GM12878 (cell line): ENCODE measurements at regions not wholly inside any gene's neighbourhood (a gene's known extent, or its start where the extent isn't known, plus 50 kb on each side); places are given as distances from the start of the nearest gene placed in this dataset.

Experiments
- ATAC-seq: fragments of 200-7000 bp; cut with Tn5 transposase; 3 replicates; pipeline ENCODE4 v1.9.1; 2020; ENCODE audit warnings: mild to moderate bottlenecking, moderate library complexity
- BruUV-seq: library from RNA; stranded (reverse); fragments of 400-500 nt; replicated peaks from 2 replicates; lab custom pipeline; 2021; lab: Mats Ljungman, UMichigan
- CTCF ChIA-PET: fragments of 300-600 bp; sonication (Branson Sonifier 250); formaldehyde crosslinking; extraction: SDS; loops from one replicate; lab custom pipeline; 2021; ENCODE audit warnings: inconsistent platforms; lab: Yijun Ruan, JAX
- POLR2A ChIA-PET: fragments of 350-600 bp; formaldehyde crosslinking; extraction: SDS; loops from one replicate; lab custom pipeline; 2021; ENCODE audit warnings: inconsistent platforms; lab: Charles Lee
- RAD21 ChIA-PET: fragments of 300-600 bp; sonication (Branson Sonifier 250); formaldehyde crosslinking; loops from one replicate; lab custom pipeline; 2023; ENCODE audit warnings: antibody characterized with exemption; ENCODE audit not compliant: unreplicated experiment; lab: Charles Lee
- SMC1A ChIA-PET: fragments of 300-600 bp; sonication (Branson Sonifier 250); formaldehyde crosslinking; loops from one replicate; lab custom pipeline; 2023; ENCODE audit not compliant: unreplicated experiment, uncharacterized antibody; lab: Charles Lee
- DNase-seq: peaks from one replicate; pipeline ENCODE4 v3.0.0-alpha.2; 2011; ENCODE audit warnings: low read depth, low spot score
- FAIRE-seq: peaks from 3 replicates; lab custom pipeline; 2011; peaks lifted over from hg19 to GRCh38; lab: Jason Lieb, UNC
- H2AFZ ChIP-seq: 2 replicates; pipeline ENCODE4 v1.6.0; 2011; ENCODE audit warnings: low read depth, low read length, control low read depth; ENCODE audit not compliant: control insufficient read depth
- H3K27ac ChIP-seq: 2 replicates; pipeline ENCODE4 v1.5.1; 2011; ENCODE audit warnings: control low read depth; ENCODE audit not compliant: control insufficient read depth, insufficient read depth
- H3K27me3 ChIP-seq, 2 experiments: replicated peaks in 1 of 2; 2 replicates each; pipeline versions ENCODE4 v1.6.0 to v1.6.1; 2011; ENCODE audit warnings: low read length in 1 of 2; ENCODE audit not compliant: control insufficient read depth in 2 of 2, insufficient read depth in 2 of 2
- H3K36me3 ChIP-seq, 2 experiments: 2 replicates each; pipeline ENCODE4 v1.5.1; 2011; ENCODE audit warnings: low read length in 1 of 2; ENCODE audit not compliant: control insufficient read depth in 2 of 2, insufficient read depth in 2 of 2
- H3K4me1 ChIP-seq: 2 replicates; pipeline ENCODE4 v1.6.1; 2011; ENCODE audit warnings: mild to moderate bottlenecking, low read length, moderate library complexity, mixed read lengths; ENCODE audit not compliant: control insufficient read depth, insufficient read depth
- H3K4me2 ChIP-seq: 2 replicates; pipeline ENCODE4 v1.6.0; 2011; ENCODE audit warnings: control low read depth; ENCODE audit not compliant: control insufficient read depth, insufficient read depth
- H3K4me3 ChIP-seq: fragments of 200-600 bp; sonication (generic); 2 replicates; pipeline ENCODE4 v1.5.1; 2016
- H3K79me2 ChIP-seq: 2 replicates; pipeline ENCODE4 v1.6.0; 2011; ENCODE audit warnings: low read length; ENCODE audit not compliant: control insufficient read depth, insufficient read depth
- H3K9ac ChIP-seq: 2 replicates; pipeline ENCODE4 v1.8.0; 2011; ENCODE audit warnings: low read length, control low read depth, mixed read lengths; ENCODE audit not compliant: control insufficient read depth, insufficient read depth
- H3K9me3 ChIP-seq: replicated peaks from 3 replicates; pipeline ENCODE4 v1.5.1; 2011; ENCODE audit warnings: mild to moderate bottlenecking, low read length; ENCODE audit not compliant: control insufficient read depth, insufficient read depth
- H4K20me1 ChIP-seq: 2 replicates; pipeline ENCODE4 v1.6.0; 2011; ENCODE audit not compliant: control insufficient read depth, insufficient read depth
- ATF3 ChIP-seq: IDR thresholded peaks from 2 replicates; pipeline ENCODE4 v1.6.1; 2011; ENCODE audit warnings: low read depth, mild to moderate bottlenecking, low read length, moderate library complexity, borderline replicate concordance; ENCODE audit errors: extremely low read depth
- CHD1 ChIP-seq: IDR thresholded peaks from 2 replicates; pipeline ENCODE4 v1.6.1; 2012; ENCODE audit warnings: low read depth, low read length, improper control_type of control experiment
- CREM ChIP-seq: IDR thresholded peaks from 2 replicates; pipeline ENCODE4 v1.6.1; 2014; ENCODE audit warnings: antibody characterized with exemption, low read depth
- GATAD2B ChIP-seq: fragments of 450-650 bp; conservative IDR thresholded peaks from 2 replicates; pipeline ENCODE4 v1.6.1; 2017; ENCODE audit warnings: low read depth, mild to moderate bottlenecking, moderate library complexity
- HCFC1 ChIP-seq: fragments of 150-350 bp; IDR thresholded peaks from 2 replicates; pipeline ENCODE4 v1.6.1; 2014; ENCODE audit warnings: low read length
- HSF1 ChIP-seq: fragments of 150-350 bp; IDR thresholded peaks from 2 replicates; pipeline ENCODE4 v1.6.1; 2014; ENCODE audit warnings: mild to moderate bottlenecking, low read depth, low read length
- IRF3 ChIP-seq: fragments of 450-650 bp; IDR thresholded peaks from 2 replicates; pipeline ENCODE4 v1.6.1; 2014; ENCODE audit warnings: mild to moderate bottlenecking
- KAT2A ChIP-seq: conservative IDR thresholded peaks from 2 replicates; pipeline ENCODE4 v1.6.1; 2011; ENCODE audit warnings: low read depth, low read length; ENCODE audit not compliant: control insufficient read depth
- NBN ChIP-seq: fragments of 450-650 bp; IDR thresholded peaks from 2 replicates; pipeline ENCODE4 v1.6.1; 2016
- NRF1 ChIP-seq: conservative IDR thresholded peaks from 2 replicates; pipeline ENCODE4 v1.6.1; 2011; ENCODE audit warnings: mild to moderate bottlenecking, low read depth, low read length, improper control_type of control experiment
- PKNOX1 ChIP-seq: fragments of 450-650 bp; IDR thresholded peaks from 2 replicates; pipeline ENCODE4 v1.6.1; 2016; ENCODE audit warnings: mild to moderate bottlenecking
- POLR2AphosphoS5 ChIP-seq: IDR thresholded peaks from 2 replicates; pipeline ENCODE4 v1.6.1; 2011; ENCODE audit warnings: mild to moderate bottlenecking, low read length, inconsistent platforms
- REST ChIP-seq: IDR thresholded peaks from 2 replicates; pipeline ENCODE4 v1.6.1; 2012; ENCODE audit warnings: mild to moderate bottlenecking, low read depth, low read length
- SUPT20H ChIP-seq: IDR thresholded peaks from 2 replicates; pipeline ENCODE4 v1.6.1; 2011; ENCODE audit warnings: low read depth, mild to moderate bottlenecking, low read length, moderate library complexity, borderline replicate concordance; ENCODE audit not compliant: control insufficient read depth
- TBL1XR1 ChIP-seq: IDR thresholded peaks from 2 replicates; pipeline ENCODE4 v1.6.1; 2012; ENCODE audit warnings: low read depth, low read length, improper control_type of control experiment
- WGBS: methylation state at CpG from one replicate; pipeline ENCODE4 v1.1.6; 2016; ENCODE audit warnings: low lambda C conversion rate; ENCODE audit not compliant: insufficient replicate concordance, insufficient coverage; ENCODE audit errors: missing lambda C conversion rate; 5-methylcytosine and 5-hydroxymethylcytosine counted together
- in situ Hi-C: fragments of 300-500 bp; cut with MboI; formaldehyde crosslinking; loops from 9 replicates; pipeline ENCODE4 v1.14.3; 2018; ENCODE audit warnings: mixed read lengths
- intact Hi-C: fragments of 100-400 bp; cut with micrococcal nuclease; formaldehyde crosslinking; loops from one replicate; pipeline ENCODE4 v1.14.2; 2022; ENCODE audit not compliant: unreplicated experiment

GRCh38 chr12:130102266-130102665, 60.0 kb upstream of the FZD10 start (continued):
- TF ChIP-seq PKNOX1, result no peak

- 24% methylated on average over 16 of the region's 16 CpGs for WGBS
- no peak overlapping the region for H3K9ac ChIP-seq
- H3K36me3 ChIP-seq, result no peaks in the 10 kb centered on the region
- intact Hi-C loops (no loop called here), in situ Hi-C loops (no loop called here)
- ChIA-PET RAD21 (no interaction called here), POLR2A (no interaction called here), CTCF (no interaction called here), SMC1A (interaction anchor here (1.2 kb wide), 1 partner anchor 78 kb away, joined by 3 read pairs; no protein-coding TSS in a partner anchor)
- H3K79me2 ChIP-seq, result no peaks in the 10 kb centered on the region
- no peak overlapping the region for H3K4me3 ChIP-seq
- no peak overlapping the region for H3K4me2 ChIP-seq
- BruUV-seq, result no TSS peak
- no peak overlapping the region for H3K27ac ChIP-seq
- H3K9me3 ChIP-seq, result no peaks in the 10 kb centered on the region; the same call in 2 of the 3 replicates
- TF ChIP-seq NBN (no peak), NRF1 (no peak), IRF3 (no peak), REST (no peak), TBL1XR1 (no peak), CREM (no peak), ATF3 (no peak), GATAD2B (no peak), HCFC1 (no peak), SUPT20H (no peak), HSF1 (no peak), KAT2A (no peak), CHD1 (no peak), POLR2AphosphoS5 (no peak)
- no peak overlapping the region for H2AFZ ChIP-seq
- no peaks in the 10 kb centered on the region for H4K20me1 ChIP-seq
- FAIRE-seq (no peak), ATAC-seq (no peak), DNase-seq (no peak)
- H3K4me1 ChIP-seq, result no peaks in the 10 kb centered on the region
- H3K27me3 ChIP-seq, result no peaks in the 10 kb centered on the region
Observed at GRCh38 chr12:130104571-130105106, 57.6 kb upstream of the FZD10 start.
